Hepatocyte (in vitro differentiated cells): ENCODE measurements at regions not wholly inside any gene's neighbourhood (a gene's known extent, or its start where the extent isn't known, plus 50 kb on each side); places are given as distances from the start of the nearest gene placed in this dataset.

ENCODE experiments used
- DNase-seq: peaks from one replicate; pipeline ENCODE4 v3.0.0-alpha.2; 2016; ENCODE audit warnings: low spot score
- H2AFZ ChIP-seq: fragments of 200-600 bp; sonication (generic); 2 replicates; pipeline ENCODE4 v1.6.0; 2016; ENCODE audit warnings: antibody characterized with exemption, mild to moderate bottlenecking
- H3K27ac ChIP-seq: fragments of 200-600 bp; sonication (generic); 2 replicates; pipeline ENCODE4 v1.5.1; 2016; ENCODE audit warnings: mild to moderate bottlenecking
- H3K27me3 ChIP-seq: fragments of 200-600 bp; sonication (generic); 2 replicates; pipeline ENCODE4 v1.6.1; 2016
- H3K36me3 ChIP-seq: fragments of 200-600 bp; sonication (generic); replicated peaks from 2 replicates; pipeline ENCODE4 v1.5.1; 2016; ENCODE audit warnings: low read depth; ENCODE audit not compliant: insufficient read depth
- H3K4me1 ChIP-seq: fragments of 200-600 bp; sonication (generic); 2 replicates; pipeline ENCODE4 v1.5.1; 2016; ENCODE audit warnings: mild to moderate bottlenecking, moderate library complexity; ENCODE audit not compliant: insufficient read depth
- H3K4me2 ChIP-seq: fragments of 200-600 bp; sonication (generic); 2 replicates; pipeline ENCODE4 v1.6.0; 2016
- H3K4me3 ChIP-seq: fragments of 200-600 bp; sonication (generic); 2 replicates; pipeline ENCODE4 v1.5.1; 2016; ENCODE audit warnings: mild to moderate bottlenecking
- H3K79me2 ChIP-seq: fragments of 200-600 bp; sonication (generic); 2 replicates; pipeline ENCODE4 v1.6.0; 2017; ENCODE audit warnings: mild to moderate bottlenecking
- H3K9me2 ChIP-seq: fragments of 200-600 bp; sonication (generic); replicated peaks from 2 replicates; pipeline ENCODE4 v1.6.0; 2017; ENCODE audit warnings: mild to moderate bottlenecking; ENCODE audit not compliant: insufficient read depth
- H3K9me3 ChIP-seq: fragments of 200-600 bp; sonication (generic); 2 replicates; pipeline ENCODE4 v1.5.1; 2016; ENCODE audit warnings: low read depth, mild to moderate bottlenecking
- H4K20me1 ChIP-seq: fragments of 200-600 bp; sonication (generic); 2 replicates; pipeline ENCODE4 v1.6.0; 2016; ENCODE audit warnings: mild to moderate bottlenecking; ENCODE audit not compliant: insufficient read depth, poor library complexity, severe bottlenecking
- EZH2 ChIP-seq: fragments of 200-600 bp; sonication (generic); IDR thresholded peaks from 2 replicates; pipeline ENCODE4 v1.6.1; 2016; ENCODE audit warnings: antibody characterized with exemption, mild to moderate bottlenecking, borderline replicate concordance
- EZH2phosphoT487 ChIP-seq: fragments of 200-600 bp; sonication (generic); IDR thresholded peaks from one replicate; pipeline ENCODE4 v1.6.1; 2018; ENCODE audit warnings: antibody characterized with exemption, mild to moderate bottlenecking, low read depth, moderate library complexity; ENCODE audit not compliant: unreplicated experiment, severe bottlenecking
- WGBS: methylation state at CpG from one replicate; pipeline ENCODE4 v1.1.6; 2016; ENCODE audit warnings: low lambda C conversion rate; ENCODE audit errors: missing lambda C conversion rate; 5-methylcytosine and 5-hydroxymethylcytosine counted together
- TF ChIP-seq, protein P1 (sequence below): fragments of 200-600 bp; sonication (generic); IDR thresholded peaks from 2 replicates; pipeline ENCODE4 v1.5.1; 2016; ENCODE audit warnings: antibody characterized with exemption, mild to moderate bottlenecking; ENCODE audit not compliant: poor library complexity

DNA sequence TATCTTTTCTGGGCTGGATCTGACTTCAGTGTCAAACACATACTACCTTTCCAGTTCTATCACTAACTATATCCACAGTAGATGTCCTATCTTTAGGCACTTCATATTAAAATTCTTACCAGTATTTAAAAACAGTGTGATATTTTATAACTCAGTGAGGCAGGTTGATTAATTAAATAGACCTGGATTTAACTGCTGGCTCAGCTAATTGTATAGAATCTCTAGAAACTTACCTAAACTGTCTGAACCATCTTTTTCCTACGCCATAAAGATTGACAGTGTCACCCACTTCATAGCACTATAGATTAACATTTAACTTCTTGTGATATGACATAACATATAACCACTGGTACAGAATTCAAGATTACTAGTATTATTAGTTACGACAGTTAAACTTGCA lies 935.3 kb downstream of the FAT4 start:
- TF ChIP-seq EZH2 (no peak), EZH2phosphoT487 (no peak)
- TF ChIP-seq, protein P1, sequence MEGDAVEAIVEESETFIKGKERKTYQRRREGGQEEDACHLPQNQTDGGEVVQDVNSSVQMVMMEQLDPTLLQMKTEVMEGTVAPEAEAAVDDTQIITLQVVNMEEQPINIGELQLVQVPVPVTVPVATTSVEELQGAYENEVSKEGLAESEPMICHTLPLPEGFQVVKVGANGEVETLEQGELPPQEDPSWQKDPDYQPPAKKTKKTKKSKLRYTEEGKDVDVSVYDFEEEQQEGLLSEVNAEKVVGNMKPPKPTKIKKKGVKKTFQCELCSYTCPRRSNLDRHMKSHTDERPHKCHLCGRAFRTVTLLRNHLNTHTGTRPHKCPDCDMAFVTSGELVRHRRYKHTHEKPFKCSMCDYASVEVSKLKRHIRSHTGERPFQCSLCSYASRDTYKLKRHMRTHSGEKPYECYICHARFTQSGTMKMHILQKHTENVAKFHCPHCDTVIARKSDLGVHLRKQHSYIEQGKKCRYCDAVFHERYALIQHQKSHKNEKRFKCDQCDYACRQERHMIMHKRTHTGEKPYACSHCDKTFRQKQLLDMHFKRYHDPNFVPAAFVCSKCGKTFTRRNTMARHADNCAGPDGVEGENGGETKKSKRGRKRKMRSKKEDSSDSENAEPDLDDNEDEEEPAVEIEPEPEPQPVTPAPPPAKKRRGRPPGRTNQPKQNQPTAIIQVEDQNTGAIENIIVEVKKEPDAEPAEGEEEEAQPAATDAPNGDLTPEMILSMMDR, result no peak
- no peaks in the 10 kb centered on the region for H3K9me3 ChIP-seq
- no peak overlapping the region for H2AFZ ChIP-seq
- H3K9me2 ChIP-seq, result no peaks in the 10 kb centered on the region
- no peaks in the 10 kb centered on the region for H3K79me2 ChIP-seq
- DNase-seq, result no peak
- 98% methylated on average over 2 of the region's 2 CpGs for WGBS
- no peaks in the 10 kb centered on the region for H3K27me3 ChIP-seq
- no peaks in the 10 kb centered on the region for H3K4me1 ChIP-seq
- no peaks in the 10 kb centered on the region for H4K20me1 ChIP-seq
- H3K36me3 ChIP-seq, result no peaks in the 10 kb centered on the region
- H3K27ac ChIP-seq, result no peak overlapping the region
- no peak overlapping the region for H3K4me3 ChIP-seq
- H3K4me2 ChIP-seq, result no peak overlapping the region

DNA sequence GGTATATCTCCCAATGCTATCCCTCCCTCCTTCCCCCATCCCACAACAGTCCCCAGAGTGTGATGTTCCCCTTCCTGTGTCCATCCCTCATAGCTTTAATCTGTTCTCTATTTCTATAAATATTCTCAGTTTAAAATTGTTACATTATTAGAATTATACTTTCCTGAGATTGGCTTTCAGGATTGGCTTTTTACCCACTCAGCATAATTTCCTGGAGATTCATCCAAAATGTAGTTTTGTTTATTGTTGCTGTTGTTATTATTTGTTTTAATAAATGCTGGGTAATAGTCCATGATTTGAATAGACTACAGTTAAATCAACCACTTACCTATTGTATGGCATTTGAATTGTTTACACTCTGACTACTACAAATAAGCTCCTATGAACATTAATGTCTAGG lies 936.4 kb downstream of the FAT4 start:
- Histone ChIP-seq H3K4me3 (no peak overlapping the region), H3K9me2 (no peaks in the 10 kb centered on the region), H3K4me1 (no peaks in the 10 kb centered on the region), H3K36me3 (no peaks in the 10 kb centered on the region), H2AFZ (no peak overlapping the region), H3K27me3 (no peaks in the 10 kb centered on the region), H3K79me2 (no peaks in the 10 kb centered on the region), H3K27ac (no peak overlapping the region), H3K9me3 (no peaks in the 10 kb centered on the region), H4K20me1 (no peaks in the 10 kb centered on the region), H3K4me2 (no peak overlapping the region)
- no peak for DNase-seq
- TF ChIP-seq EZH2, result no peak
- TF ChIP-seq, protein P1, result no peak
- no peak for TF ChIP-seq EZH2phosphoT487

DNA sequence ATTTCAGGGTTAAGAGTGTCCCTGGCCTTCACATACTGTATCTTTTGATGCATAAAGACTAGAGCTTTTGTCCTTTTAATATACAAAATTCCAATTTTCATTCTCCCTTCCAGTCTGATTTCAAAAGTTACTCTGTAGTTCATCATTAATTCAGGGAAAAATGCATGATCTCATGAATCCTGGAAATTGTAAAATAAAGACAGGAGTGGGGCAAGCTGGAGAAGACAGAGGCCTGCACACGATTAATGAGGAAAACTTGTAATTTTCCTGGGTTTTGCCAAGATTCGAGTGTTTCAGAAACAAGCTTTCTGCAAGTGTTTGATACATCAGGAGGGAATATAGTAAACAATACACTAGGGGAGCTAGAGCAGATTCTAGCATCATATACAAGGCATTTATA lies 947.9 kb downstream of the FAT4 start:
- Histone ChIP-seq H3K4me3 (no peak overlapping the region), H4K20me1 (no peaks in the 10 kb centered on the region), H3K4me2 (no peak overlapping the region), H3K9me3 (no peaks in the 10 kb centered on the region), H3K36me3 (no peaks in the 10 kb centered on the region), H2AFZ (no peak overlapping the region), H3K27me3 (no peaks in the 10 kb centered on the region), H3K9me2 (no peaks in the 10 kb centered on the region), H3K79me2 (no peaks in the 10 kb centered on the region), H3K27ac (no peak overlapping the region), H3K4me1 (no peaks in the 10 kb centered on the region)
- 53% methylated on average over 2 of the region's 2 CpGs for WGBS
- DNase-seq, result no peak
- TF ChIP-seq, protein P1, result peak; percentile 8
- TF ChIP-seq EZH2phosphoT487 (no peak), EZH2 (no peak)

DNA sequence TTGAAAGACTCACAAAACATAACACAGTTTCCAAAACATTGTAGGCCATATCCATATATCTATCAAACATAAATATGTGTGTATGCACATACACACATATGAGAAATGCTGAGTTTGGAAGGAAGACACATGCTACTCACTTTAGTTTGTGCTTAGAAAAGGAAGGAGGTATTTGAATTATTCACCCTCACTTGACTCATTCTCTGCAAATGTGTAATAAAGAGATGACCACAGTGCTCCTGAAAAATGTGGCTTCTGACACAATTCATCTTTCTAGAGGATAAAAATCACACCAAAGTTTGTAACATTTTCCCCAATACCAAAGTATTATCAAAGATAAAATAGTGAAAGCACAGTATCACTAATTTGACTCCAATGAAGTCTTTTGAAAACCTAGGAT lies 950.1 kb downstream of the FAT4 start:
- Histone ChIP-seq H3K9me3 (no peaks in the 10 kb centered on the region), H3K27me3 (no peaks in the 10 kb centered on the region), H4K20me1 (no peaks in the 10 kb centered on the region), H3K27ac (no peak overlapping the region), H3K9me2 (no peaks in the 10 kb centered on the region), H3K4me1 (no peaks in the 10 kb centered on the region), H3K36me3 (no peaks in the 10 kb centered on the region), H3K79me2 (no peaks in the 10 kb centered on the region), H3K4me2 (no peak overlapping the region), H2AFZ (no peak overlapping the region), H3K4me3 (no peak overlapping the region)
- no peak for TF ChIP-seq EZH2
- TF ChIP-seq, protein P1, result no peak
- no peak for TF ChIP-seq EZH2phosphoT487
- DNase-seq, result no peak
